Renal cortex interstitium (tissue), 11 donors: ENCODE measurements at regions not wholly inside any gene's neighbourhood (a gene's known extent, or its start where the extent isn't known, plus 50 kb on each side); places are given as distances from the start of the nearest gene placed in this dataset.

ENCODE experiments used
- DNase-seq, 11 donors: peaks; one replicate each; pipeline ENCODE4 v3.0.0-alpha.2; 2013; ENCODE audit warnings: low read depth in 9 of 11, low spot score in 4 of 11; ENCODE audit errors: extremely low read depth in 1 of 11

DNA sequence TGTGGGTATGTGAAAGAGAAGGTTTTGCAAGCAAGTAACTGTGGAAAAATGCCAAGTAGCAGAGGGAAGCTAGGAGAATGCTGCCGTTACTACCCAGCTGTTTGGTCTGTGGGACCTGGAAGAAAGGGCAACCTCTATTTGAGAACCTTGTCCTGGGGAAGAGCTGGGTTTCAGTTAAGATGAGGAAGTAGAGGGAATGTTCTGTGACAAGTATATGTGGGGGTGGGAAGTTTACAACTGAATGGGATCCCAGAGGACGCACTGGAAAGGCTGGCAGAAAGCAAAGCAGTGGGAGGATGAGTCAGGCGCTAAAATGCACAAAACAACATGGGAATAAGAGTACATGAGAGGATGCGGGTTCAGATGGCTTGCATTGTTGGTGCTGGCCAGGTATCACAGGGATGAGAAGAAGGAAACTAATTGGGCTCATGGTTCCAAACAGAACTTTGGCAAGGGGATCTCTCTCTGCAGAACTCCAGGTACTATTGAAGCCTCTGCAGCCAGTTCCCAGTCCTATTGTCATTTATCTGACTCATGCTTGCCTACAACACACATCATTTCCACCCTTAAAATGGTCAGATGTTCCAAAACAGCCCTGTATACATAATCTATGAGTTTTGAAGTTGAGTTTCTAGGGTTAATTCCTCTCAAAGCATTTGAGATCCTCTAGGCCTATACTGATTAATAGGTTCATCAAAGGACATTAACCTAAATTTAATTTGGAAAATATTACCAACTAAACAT is 88.5 kb upstream of the VAV3 start:
- no peak for DNase-seq

DNA sequence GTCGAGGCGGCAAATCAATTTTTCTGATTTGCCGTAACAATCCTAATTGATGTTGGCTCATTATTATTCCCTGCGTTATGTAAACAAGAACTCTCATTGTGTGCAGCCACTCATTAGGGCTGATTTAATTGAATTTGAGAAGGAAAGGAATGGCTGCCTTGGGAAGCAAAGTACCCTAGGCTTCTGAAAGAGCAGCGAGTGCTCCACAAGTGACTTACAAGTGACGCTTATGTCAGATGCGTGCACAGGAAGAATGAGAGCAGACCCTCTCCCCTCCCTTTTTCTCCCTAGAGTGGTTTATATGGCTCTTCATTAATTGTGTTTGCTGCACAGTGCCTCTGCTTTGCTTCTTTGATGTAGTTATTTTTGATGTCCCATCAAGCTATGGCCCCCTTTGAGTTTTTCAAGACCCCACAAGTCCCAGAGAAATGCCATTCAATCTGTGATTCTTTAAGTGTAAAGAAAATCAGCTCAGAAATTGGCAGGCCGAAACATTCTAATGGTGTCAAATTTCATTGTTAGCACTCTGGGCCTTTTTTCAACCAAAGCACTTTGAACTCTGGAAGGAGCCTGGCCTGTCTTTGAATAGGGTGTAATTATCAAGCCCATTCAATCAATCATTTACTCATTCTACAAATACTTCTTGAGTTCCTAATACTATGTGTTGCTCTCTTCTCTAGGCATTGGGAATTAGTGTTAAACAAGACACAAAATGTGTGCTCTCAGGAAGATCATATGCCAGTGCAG is 86.8 kb upstream of the VAV3 start:
- DNase-seq: peak in 5 of 11 donors; percentile 45 to 66 (median 52)

- DNase-seq: no peak
Observed at GRCh38 chr1:108050911-108051629, 86.1 kb upstream of the VAV3 start.

- DNase-seq: no peak
Observed at GRCh38 chr1:108050158-108050557, 85.2 kb upstream of the VAV3 start.

DNA sequence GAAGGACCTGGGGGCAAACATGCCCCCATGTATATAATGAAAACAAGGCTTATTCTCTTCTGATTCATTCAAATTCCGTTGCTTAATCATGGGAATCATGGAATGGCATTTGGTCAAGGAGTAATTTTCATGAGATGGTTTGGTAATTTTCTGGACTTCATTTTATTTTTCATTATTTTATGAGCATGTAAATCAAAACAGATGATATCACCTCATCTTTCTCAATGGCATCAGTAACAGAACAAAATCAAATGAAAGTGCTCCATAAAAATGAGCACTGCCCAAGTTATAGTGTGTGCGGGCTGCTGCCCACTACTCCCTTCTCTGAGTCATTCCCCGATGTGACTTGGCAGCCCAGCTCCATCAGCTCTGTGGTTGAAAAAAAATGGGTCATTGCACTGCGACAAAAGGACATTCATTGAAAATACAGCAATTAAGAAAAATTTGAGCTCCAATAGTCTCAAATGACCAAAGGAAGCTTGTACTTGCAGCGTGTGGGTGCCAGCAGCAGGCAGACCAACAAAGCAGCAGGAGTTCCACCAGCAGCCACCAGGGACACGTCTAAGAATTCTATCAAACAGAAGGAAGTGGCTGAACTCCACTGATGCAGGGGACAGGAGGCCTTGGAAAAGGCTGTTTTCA is 84.3 kb upstream of the VAV3 start:
- peak in 1 of 11 donors; percentile 28 for DNase-seq

DNA sequence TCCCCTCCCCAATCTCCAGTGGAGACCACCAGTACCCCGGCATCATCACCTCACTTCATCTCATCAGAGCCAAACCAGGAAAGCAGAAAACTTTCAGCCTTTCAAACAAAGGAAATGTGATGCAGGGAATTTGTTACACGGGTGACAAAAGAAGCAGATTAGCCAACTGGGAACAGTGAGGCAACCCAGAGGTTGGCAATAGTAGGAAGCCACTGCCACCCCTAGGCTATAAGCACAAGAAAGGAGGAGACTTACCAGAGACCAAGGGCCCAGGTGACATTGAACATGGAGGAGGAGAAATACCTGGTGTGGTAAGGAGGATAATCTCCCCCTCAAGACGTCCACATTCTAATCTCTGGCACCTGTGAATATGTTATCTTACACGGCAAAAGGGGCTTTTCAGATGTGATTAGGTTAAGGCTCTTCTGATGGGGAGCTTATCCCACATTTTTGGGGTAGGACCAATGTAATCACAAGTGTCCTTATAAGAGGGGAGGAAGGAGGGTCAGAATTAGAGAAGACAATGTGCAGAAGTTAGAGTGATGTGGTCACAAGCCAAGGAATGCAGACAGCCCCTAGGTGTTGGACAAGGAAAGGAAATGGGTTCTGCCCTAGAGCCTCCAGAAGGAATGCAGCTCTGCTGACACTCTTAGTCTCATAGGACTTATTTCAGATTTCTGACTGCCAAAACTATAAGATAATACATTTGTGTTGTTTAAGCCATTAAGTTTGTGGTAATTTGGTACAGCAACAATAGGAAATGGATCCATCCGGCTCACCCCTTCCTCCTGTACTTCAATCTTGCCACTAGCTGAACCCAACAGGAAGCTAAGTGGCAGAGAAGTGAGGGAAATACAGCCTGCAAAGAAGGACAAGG is 83.6 kb upstream of the VAV3 start:
- DNase-seq: no peak

- DNase-seq: no peak
Observed at GRCh38 chr1:108047085-108047484, 82.1 kb upstream of the VAV3 start.

GRCh38 chr1:108046026-108046425 is 81.0 kb upstream of the VAV3 start:
- DNase-seq: no peak

DNA sequence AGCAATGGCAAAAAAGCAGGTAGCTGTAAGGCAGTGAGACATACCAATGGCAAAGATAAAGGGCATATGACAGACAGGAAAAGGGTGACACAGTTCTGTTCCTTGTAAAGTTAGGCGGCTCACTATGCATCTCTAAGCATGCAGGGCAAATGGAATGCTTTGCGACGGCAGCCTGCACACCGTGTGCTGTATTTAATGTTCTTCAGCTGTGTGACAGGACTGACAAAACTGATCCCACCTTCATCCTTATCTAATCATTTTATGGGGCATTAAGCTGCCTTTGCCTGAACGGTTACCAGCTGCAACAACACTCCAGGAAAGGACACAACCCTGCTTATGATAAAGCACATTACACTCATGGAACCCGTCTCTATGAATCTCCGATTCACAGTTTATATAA is 80.5 kb upstream of the VAV3 start:
- no peak for DNase-seq

- DNase-seq: no peak
Observed at GRCh38 chr1:108044318-108044717, 79.3 kb upstream of the VAV3 start.

DNA sequence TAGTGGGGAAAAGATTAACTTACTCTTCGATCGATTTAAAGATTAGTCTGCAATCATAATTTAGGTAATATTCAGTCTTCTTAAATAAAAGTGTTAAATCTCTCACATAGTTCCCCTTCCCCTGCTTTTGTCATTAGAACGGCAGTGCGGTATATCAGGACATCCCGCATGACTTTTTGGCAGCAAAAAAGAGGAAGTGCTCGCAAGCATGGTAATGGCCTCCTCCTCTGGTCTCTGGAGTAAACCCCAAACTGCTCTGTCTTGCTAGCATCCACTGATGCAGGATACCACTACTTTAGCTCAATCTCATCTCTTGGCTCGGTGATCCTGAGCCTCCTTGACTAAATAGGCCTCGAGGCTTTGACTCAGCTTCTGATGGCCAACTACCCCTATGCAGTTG is 78.7 kb upstream of the VAV3 start:
- no peak for DNase-seq

DNA sequence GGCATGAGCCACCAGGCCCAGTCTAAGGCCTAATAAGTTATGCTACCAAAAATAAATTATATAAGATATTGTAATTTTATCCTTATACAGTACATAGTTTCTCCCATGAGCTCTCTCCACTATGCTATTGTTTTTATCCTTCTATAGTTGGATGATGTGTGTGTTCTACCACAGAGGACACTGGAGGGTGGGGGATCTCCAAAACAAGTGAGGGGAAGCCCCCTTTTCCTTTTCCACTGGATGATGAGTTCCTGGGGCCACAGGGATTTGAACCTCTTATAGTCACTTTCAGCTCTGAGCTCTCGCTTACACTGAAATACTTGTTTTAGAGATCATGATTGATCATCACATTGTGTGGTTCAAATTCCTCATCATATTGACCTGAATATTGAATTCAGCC is 77.6 kb upstream of the VAV3 start:
- no peak for DNase-seq

GRCh38 chr1:108041360-108042142 is 76.6 kb upstream of the VAV3 start:
- DNase-seq: no peak

DNA sequence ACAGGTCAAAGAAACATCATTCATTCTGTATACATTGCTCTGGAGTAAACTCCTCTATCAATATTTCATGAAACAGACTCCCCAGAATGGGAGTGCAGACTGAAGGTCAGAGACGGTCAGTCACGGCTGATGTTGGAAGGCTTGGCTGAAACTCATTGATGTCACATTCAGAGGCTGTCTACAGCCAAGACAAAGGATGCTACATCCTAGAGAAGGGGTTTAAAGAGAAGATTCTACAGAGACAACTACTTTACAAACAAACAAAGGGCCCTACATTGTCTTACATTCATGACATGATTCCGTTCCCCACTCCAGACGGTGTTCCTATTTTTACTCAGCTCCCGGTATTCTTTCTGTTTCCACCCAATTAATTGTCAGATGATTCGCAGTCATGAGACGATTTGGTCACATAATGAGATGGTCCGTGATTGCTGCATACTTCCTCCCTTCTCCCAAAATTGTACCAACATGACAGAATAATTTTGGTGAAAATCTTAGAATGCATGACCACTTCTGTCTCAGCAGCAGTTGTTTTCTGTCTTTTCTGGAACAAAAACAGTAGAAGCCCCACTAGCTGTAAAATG is 73.8 kb upstream of the VAV3 start:
- no peak for DNase-seq

DNA sequence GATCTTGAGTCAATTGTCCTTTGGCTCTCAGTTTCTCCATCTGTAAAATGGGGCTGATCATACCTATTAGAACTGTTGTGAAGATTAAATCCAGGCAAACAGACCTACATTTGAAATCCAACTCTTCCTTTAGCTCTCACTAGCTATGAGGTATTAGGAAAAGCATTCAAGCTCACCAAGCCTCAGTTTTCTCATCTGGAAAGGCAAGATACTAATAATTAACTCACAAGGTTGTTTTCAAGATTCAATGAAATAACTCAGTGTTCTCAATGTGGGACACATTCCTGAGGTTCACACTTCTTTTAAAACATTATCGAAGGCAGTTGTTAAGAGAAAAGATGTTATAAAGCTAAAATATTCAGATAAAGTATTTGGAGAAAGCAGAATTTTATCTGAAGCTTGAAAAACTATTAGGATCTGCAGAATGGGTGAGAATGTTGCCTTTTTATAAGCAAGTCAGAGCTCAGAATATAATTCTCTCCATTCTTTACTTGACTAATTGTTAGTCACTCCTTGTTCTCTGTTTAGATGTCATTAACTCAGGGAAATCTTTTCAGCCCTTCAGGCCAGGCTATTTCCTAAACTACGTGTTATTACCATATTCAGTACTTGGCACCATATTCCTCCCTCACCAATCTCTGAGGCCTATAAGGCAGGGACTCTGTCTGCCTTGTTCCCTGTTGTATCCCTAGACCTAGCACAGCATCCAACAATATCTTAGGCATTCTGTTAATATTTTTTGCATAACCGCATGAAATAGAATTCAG is 72.0 kb upstream of the VAV3 start:
- DNase-seq: no peak

- no peak for DNase-seq
Observed at GRCh38 chr1:108034396-108034795, 69.4 kb upstream of the VAV3 start.

GRCh38 chr1:108033550-108033951 is 68.6 kb upstream of the VAV3 start:
- no peak for DNase-seq
